GM21390 (cell line): ENCODE measurements at regions not wholly inside any gene's neighbourhood (a gene's known extent, or its start where the extent isn't known, plus 50 kb on each side); places are given as distances from the start of the nearest gene placed in this dataset.
"Not testable (repeated sequence)": the region's sequence is repeated elsewhere in the genome, so short reads cannot be mapped to it uniquely, and the experiment has no call there.

Experiments
- ATAC-seq: cut with Tn5 transposase; IDR thresholded peaks from one replicate; pipeline ENCODE4 v1.9.1; 2021; ENCODE audit not compliant: unreplicated experiment

DNA sequence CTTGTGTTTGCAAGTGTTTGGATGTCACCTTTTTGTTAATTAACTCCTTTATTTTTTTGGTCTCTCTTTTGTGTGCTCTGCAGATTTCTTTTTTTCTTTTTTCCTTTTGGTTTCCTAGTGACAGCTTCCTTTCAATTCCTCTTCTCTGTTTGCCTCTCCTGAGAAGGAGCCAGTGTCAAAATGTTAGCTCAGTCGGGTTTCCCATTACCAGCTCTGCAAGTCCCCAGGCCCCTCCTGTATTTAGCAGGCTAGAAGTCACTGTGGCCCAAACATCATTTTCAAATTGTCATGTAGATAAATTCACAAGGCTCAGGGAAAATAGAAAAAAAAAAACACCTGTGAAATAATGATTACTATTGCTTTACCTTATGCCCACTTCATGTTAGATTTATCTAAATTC lies 1621.6 kb downstream of the CDH8 start:
- no peak for ATAC-seq

DNA sequence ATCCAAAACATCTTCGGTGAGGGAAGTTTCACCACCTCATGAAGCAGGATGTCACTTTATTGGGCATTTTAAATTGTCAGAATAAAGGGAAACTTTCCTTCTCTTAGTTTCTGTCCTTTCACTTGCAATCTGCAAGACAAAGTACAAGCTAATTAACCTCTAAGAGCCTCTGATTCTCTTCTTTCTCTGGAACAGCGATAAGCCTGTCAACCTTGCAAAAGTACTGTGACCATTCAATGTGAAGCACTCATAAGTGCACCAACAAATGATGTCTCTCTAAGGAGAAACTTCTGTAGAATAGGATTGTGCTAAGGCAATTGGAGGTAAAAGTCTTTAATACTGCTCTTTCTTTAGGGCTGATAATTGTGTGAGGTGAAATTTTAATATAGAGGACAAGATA lies 1622.3 kb downstream of the CDH8 start:
- no peak for ATAC-seq

DNA sequence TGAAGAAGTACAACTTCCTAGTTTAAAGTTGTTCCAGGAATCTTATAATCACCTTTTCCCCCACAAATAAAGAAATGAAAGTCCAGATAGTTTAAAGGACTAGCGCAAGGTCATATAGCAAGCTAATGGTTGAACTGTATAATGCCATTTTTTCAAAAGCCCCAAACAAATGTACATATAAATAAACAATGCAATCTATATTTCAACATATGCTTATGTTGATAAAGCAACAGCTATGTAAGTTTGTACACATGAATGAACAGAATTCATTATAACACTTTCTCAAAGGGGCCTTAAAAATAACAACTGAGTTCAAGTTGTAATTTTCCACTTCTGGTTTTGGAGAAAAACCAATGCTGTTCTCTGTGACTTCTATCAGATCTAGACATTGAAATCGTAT lies 1628.6 kb downstream of the CDH8 start:
- ATAC-seq = no peak

DNA sequence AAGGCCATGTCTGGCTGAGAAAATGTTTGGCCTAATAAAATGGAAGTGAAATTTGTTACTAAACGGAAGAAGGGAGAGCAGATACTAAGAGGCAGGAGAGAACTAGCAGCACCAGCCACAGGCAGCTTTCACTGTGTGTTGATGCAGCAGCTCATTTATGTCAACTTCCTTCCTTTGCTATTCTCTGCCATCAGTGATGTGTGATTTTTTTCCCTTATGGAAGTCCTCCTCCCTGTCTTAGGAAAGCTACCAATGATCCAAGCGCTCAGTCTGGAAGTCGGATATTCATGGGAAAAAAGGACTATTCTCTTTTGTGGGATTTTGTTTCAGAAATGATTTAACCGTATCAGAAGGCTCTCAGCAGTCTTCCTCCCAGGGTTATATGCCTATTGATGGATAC lies 1629.2 kb downstream of the CDH8 start:
- no peak for ATAC-seq

DNA sequence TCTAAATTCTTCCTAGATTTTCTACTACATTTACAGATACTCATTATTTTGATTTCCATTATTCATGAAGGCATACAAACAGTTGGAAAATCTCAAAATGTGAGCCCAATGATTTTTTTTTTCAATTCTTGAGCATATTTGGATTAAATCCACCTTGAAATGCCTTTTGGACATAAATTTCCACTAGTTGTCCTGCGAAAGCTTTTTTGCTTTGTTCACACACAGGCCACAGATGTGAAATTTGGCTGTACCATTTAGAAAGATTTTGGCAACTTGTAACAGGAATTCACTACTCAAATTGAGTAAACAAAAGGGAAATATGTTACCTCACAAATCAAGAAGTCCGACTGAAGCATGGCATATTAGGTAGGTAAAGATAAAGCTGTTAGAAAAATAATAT lies 1631.0 kb downstream of the CDH8 start:
- ATAC-seq = no peak

DNA sequence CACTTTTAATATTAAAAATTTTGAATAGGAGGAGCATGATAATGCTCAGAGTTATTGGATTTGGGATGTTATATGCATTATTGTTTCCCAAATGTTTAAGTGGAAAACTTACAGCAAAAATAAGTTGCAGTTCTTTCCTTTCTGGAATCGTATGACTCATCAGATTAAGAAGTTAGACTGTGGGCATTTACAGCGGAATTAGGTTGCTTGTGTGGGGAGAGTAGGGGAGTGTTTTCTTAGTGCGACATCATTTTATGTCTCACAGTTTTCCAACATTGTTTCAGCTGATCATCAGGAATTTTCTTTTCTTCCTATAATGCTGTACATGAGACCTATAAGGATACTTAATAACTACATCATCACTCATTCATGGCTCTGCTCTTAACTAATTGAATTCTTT lies 1631.8 kb downstream of the CDH8 start:
- no peak for ATAC-seq

DNA sequence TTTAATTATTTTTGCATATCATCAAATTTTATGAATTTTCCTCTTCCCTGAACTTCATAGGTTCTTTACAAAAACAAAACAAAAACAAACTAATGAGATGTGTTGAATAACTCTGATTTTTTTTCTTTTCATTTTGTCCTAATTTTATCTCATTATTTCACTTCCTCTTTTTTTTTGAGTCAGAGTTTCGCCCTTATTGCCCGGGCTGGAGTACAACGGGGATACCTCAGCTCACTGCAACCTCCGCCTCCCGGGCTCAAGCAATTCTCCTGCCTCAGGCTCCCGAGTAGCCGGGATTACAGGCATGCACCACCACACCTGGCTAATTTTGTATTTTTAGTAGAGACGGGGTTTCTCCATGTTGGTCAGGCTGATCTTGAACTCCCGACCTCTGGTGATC lies 1633.3 kb downstream of the CDH8 start:
- peak; percentile 76 for ATAC-seq

DNA sequence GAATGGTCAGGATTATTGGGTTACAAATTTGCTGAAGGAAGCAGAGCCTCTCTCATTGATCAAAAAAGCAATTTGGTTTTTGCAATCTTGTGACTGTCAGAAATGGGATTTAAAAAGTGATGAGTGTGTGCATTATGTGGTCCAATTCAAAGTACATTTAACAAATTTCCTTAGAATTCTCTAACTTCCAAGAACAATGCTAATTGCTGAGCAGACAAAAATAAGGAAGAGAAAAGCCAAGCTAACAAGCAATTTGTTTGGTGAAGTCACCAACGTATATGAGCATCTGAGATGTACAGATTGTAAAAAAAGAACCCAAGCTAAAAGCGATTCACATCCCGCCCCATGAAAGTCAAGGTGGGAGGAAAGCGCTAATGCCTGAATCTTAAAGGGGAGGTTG lies 1643.9 kb downstream of the CDH8 start:
- no peak for ATAC-seq

DNA sequence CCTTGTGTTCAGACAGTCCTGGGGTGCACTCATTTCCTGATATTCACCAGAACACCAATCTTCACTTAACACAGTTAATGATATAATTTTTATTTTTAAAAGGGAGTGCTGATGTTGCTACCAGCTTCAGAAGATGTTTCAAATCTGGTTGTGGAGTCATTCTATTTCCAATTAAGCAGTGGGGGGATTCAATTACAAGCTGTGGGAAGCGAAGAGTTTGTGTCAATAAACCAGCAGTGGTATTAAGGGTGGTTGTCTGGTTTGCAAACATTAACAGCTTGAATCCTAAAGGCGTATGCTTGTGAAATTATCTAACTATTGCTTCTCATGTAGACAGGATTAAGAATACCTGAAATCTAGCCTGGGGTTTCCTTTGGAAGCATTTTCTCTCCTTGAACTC lies 1637.5 kb upstream of the GOT2 start:
- ATAC-seq = no peak

DNA sequence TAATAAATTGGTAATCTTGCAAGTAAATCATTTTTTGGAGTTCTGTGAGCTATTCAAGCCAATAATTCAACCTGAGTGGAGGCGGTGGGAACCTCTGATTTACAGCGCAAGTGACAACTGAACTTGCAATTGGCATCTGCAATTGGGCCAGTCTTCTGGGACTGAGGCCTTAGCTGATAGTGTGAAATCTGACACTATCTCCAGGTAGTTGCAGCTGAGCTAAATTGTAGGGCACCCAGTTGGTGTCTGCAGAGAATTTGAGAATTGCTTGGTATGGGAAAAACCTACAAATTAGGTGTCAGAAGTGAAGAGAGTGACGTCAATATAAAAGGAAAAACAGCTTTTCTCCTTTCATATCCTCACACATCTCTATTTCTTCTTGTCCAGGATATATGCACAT lies 1633.6 kb upstream of the GOT2 start:
- no peak for ATAC-seq

DNA sequence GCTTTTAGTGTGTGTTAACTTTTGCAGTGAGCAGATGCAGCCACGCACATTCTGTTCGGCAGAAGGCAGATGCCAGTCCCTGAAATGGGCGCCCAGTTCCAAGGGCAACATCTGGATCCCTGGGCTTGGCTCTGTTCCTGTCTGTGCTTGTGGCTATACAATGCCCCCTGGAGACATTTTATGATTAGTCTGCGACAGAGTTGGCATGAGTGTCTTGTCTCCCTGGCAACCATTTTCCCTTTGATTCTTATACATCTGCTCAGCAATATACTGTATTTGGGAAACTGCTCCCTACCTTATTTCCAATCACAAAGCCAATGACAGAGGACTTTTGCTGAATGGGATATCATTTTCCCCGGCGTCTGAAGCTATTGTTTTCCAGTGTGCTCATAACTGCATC lies 1629.5 kb upstream of the GOT2 start:
- no peak for ATAC-seq

DNA sequence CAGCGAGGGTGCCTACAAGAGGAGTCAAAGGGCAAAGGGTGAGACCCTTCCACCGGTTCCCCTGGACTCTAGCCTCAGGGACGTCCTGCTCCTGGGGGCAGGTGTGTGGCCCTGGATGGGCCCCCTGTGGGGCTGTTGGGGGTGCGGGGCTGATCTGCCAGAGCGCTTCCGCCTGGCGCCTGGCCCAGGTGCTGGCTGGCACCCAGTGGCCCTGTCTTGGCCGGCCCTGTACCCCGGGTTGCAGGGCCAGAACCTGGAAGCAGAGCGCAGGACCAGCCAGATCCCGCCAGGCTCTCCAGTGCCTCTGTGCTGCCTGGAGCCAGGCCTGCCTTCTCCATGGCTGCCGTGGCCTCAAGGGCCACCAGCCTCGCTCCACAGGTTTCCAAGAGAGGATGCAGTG lies 1625.8 kb upstream of the GOT2 start:
- ATAC-seq = not testable (repeated sequence)

DNA sequence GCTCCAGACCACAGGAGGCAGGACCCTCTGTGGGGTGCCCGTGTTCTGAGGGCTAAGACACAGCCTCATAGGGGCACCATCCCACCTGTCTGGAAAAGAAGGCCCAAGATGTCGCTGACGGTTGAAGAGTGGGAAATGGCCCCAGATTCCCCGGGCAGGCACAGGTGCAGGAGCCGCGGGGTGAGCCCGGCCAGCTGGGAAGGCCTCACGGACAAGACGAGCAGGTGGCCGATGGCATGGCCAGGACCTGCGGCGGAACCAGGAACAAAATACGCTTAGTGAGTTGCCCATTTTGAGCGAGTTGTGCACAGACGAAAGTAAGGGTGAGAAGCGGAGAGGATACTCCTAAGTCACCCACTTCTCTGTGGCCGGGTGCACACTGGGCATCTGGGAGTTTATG lies 1625.3 kb upstream of the GOT2 start:
- ATAC-seq = not testable (repeated sequence)

DNA sequence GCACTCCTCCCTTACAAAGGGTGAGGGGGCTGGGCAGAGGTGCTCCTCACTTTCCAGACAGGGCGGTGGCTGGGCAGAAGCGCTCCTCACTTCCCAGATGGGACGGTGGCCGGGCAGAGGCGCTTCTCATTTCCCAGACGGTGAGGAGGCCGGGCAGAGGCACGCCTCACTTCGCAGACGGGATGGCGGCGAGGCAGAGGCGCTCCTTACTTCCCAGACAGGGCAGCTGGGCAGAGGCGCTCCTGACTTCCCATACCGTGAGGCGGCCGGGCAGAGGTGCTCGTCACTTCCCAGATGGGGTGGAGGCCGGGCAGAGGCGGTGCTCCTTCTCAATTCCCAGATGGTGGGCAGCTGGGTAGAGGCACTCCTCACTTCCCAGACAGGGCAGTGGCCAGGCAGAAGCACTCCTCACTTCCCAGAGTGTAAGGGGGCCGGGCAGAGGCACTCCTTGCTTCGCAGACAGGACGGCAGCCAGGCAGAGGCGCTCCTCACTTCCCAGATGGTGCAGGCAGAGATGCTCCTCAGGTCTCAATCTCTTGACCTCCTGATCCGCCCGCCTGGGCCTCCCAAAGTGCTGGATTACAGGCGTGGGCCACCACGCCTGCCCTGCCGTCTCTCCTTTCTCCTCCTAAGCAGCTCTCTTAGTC lies 1623.9 kb upstream of the GOT2 start:
- ATAC-seq = not testable (repeated sequence)

DNA sequence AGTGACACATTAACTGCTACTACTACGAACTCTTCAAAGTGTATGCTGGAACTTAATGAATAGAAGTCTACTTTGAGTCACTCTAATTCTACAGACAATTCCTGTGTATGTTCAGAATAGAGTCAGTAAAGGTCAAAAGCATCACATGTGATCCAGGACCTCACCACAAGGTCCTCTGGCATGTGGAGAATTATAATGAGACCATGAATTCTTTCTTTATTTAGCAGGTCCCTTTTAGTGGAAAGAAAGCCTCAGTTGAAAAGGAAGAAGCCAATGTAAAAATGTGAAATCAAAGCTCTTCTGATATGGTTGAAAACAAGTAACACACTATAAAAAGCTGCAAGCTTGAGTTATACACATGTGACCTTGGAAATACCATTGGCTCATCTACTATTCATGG lies 1612.1 kb upstream of the GOT2 start:
- ATAC-seq = no peak

DNA sequence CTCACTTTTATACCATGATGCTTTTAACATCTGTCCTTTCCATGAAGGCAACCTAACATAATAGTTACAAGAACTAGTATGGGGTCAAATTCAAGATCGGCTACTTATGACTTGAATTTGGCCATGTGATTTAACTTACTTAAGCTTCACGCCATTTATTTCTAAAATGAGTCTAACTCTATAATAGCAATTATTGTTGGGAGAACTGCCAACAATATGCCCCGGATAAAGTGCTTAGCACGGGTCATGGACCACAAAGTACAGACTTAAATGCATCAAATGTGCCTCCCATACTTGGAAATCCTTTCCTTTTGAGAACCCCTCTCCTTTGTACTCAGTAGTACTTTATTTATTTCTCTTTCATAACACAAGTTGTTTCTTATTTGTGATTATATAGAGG lies 1603.6 kb upstream of the GOT2 start:
- ATAC-seq = no peak

DNA sequence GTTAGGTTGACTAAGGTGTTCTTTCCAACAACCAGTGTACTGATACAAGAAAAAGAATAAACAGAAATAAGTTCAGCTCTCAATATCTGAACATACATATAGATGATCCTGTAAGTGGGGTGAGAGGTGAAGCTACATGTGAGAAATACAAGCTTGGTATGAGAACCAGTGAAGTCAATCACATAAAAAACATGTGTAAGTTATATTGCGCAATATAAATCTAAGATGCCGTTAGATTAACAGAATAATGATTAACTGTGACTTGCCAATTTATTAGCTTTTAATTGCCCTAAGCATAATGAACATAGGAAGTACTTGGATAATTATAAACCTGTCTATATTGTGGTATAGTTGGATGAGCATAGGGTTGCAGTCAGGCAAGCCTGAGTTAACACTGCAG lies 1597.1 kb upstream of the GOT2 start:
- ATAC-seq = no peak

DNA sequence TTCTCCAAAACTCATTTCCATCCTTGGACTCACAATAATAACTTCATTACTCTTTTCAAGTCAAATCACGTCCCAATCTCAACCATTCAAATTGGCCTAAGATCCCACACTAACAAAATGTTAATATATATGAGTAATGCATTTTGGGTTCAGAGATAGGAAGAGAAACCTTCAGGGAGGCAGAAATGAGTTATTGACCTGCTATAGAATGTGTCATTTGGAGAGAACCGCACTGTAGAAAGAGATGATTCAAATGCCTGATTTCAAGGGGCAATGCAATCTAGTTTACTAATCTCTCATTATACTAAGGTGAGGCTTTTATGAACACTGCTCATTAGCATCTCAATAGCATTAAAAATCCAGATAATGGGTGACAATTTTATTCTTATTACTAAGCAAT lies 1595.0 kb upstream of the GOT2 start:
- no peak for ATAC-seq

DNA sequence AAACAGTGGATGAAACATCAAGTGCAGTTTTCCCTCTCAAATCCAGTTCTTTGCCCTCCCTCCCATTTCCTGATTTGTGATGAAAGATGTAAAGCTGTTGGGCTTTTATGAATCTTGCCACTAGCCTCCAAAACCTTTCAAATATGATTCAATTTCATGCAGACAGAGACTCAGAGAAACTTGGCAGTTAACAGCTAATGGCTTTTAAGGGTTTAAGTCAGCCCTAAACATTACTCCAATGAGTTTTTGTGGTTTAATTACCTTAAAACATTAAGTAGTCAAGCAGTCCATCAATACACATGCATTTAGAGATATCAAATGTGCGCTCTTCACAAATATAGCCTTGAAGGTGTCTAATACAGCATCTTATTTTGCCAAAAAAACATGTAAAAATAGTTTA lies 1594.0 kb upstream of the GOT2 start:
- no peak for ATAC-seq

DNA sequence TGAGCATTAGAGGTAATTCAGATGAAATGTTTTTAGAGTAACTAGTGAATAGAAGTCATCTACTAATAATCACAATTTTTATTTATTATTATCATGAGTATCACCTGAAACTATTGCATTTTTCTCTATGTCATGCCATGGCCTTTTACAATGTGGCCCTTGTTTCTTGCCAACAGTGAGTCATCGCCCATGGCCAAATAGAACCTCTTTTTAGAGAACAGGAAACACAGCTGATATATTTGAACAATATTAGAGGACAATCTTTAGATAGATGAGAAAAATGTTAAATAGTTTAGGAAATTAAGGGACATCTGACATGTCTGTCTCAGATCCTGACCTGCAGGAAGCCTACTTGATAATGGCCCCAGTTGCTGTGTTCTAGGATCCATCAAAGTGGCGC lies 1584.4 kb upstream of the GOT2 start:
- ATAC-seq = no peak

DNA sequence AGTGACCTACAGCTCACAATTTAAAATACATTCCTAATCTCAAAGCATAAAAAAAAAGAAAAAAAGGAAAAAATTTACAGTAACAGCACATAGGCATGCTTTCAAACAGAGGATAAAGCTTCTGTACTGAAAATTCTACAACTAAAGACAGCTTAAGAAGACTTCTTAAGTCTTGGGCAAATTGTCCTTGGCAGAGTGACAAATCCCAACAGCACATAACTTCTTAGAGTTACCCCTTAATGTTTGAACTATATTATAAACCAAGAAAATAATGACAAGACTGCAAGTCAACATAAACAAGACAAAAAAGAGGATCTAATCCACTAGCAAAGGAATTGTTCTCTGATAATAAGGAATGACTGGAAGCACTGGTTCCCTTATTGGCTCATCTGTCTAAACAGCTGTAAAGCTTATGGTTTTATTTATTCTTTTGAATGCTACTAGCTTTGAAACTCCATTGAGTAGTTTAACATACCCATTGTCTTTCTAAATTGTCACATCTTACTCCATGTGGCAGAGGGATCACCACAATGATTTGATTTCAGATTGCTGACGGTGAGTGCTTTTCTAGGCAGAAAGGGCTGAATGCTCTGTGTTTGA lies 1576.8 kb upstream of the GOT2 start:
- ATAC-seq = no peak

DNA sequence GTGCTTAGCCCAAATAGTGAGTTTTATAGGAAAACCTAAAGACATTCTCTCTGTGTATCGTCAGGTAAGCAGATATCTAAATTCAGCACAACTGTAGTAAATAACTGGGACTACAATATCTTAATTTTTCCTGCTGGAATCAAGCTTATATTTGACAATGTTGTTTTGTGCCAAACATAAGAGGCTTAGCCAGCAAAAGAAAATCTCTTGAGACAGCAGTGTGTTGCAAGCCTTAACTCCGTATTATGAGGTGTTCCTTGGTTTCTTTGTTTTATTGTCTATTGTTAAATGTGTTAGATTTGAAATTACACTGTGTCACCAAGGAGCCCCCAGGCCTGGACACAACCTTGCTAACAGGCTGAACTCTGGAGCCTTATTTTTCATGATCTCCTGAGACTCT lies 1570.6 kb upstream of the GOT2 start:
- no peak for ATAC-seq

DNA sequence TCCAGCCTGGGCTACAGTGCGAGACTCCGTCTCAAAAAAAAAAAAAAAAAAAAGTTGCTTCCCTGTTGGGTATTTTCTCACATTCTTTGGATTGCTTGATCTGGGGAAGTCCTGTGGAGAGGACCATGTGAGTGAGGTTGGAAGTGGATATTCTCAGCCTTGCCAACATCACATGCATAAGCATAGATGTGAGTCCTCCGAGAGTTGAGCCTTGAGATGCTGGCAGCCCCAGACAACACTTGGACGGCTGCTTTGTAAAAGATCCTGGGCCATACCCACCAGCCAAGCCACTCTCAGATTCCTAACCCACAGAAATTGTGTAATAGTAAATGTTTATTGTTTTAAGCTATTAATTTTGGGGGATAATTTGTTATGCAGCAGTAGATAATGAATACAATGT lies 1570.0 kb upstream of the GOT2 start:
- ATAC-seq = no peak
